Ovary (tissue), 7 donors: ENCODE measurements at regions not wholly inside any gene's neighbourhood (a gene's known extent, or its start where the extent isn't known, plus 50 kb on each side); places are given as distances from the start of the nearest gene placed in this dataset.

Experiments
- DNase-seq, 5 donors: peaks; one replicate each; pipeline ENCODE4 v3.0.0-alpha.2; 2019 to 2020
- H3K27ac ChIP-seq, 2 donors: fragments of 200-600 bp; one replicate each; pipeline versions ENCODE4 v1.5.1 to v1.8.0; 2019 to 2022
- H3K27me3 ChIP-seq: fragments of 200-600 bp; one replicate; pipeline ENCODE4 v1.8.0; 2022
- H3K36me3 ChIP-seq: fragments of 200-600 bp; sonication (generic); one replicate; pipeline ENCODE4 v1.5.1; 2019
- H3K4me1 ChIP-seq: one replicate; pipeline ENCODE4 v1.8.1; 2013; ENCODE audit warnings: mild to moderate bottlenecking, moderate library complexity; ENCODE audit not compliant: insufficient read depth
- H3K4me3 ChIP-seq: fragments of 200-600 bp; sonication (generic); one replicate; pipeline ENCODE4 v1.5.1; 2017
- H3K9me3 ChIP-seq, 2 donors: fragments of 200-600 bp in 1 of 2; sonication (generic) in 1 of 2; one replicate each; pipeline versions ENCODE4 v1.5.1 to v1.8.1; 2013 to 2019; ENCODE audit warnings: mild to moderate bottlenecking in 1 of 2, moderate library complexity in 1 of 2
- CTCF ChIP-seq, 3 donors: fragments of 450-650 bp in 2 of 3; fragments of 200-600 bp in 1 of 3; IDR thresholded peaks; one replicate each; pipeline versions ENCODE4 v1.5.1 to v1.8.0; 2016 to 2022; ENCODE audit warnings: antibody characterized with exemption in 3 of 3, mild to moderate bottlenecking in 1 of 3
- EP300 ChIP-seq: sonication (generic); formaldehyde crosslinking; IDR thresholded peaks from one replicate; pipeline ENCODE4 v1.6.1; 2017; ENCODE audit warnings: antibody characterized with exemption
- POLR2A ChIP-seq: fragments of 450-650 bp; IDR thresholded peaks from one replicate; pipeline ENCODE4 v1.6.1; 2017; ENCODE audit warnings: antibody characterized with exemption, mild to moderate bottlenecking, moderate library complexity
- WGBS, 3 donors: extraction: QIAGEN DNeasy Blood & Tissue Kit in 1 of 3; methylation state at CpG; one replicate each; pipeline versions ENCODE4 v1.1.5 to v1.1.7; 2013 to 2017; 5-methylcytosine and 5-hydroxymethylcytosine counted together
- intact Hi-C, 4 donors: fragments of 100-400 bp; cut with DNase I; formaldehyde crosslinking; loops; one replicate each; pipeline versions ENCODE4 v1.11.0 to v1.15.1; 2022 to 2023
- donor health status: DM: no; HTN: no; CAD: no; lungs with moderate emphysema.
- donor health status: DM: no; HTN: no; CAD: no.
- donor health status: Bipolar disorder and iron deficiency.
- donor health status: DM: no; HTN: no; CAD: no.
- donor health status: DM: yes; HTN: yes; CAD: no.

DNA sequence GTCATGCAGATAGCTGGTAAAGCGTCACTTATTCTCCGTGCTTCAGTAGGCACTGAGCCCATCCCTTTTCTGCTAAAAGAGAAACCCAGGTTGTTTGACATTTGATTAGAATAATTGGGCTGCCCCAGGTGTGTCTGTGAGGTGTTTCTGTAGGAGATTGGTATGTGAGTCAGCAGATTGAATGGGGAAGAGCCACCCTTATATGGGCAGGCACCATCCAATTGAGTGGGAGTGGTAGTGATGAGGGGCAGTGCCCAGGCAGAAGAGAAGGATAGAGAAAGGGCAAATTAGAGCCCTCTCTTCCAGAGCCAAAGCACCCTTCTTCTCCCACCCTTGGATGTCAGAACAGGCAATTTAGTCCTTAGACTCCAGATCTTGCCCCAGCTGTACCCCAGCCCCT lies 384.3 kb upstream of the GBE1 start:
- no peaks in the 10 kb centered on the region for H3K36me3 ChIP-seq
- H3K27ac ChIP-seq = no peak overlapping the region
- H3K4me1 ChIP-seq = no peaks in the 10 kb centered on the region
- no peak for DNase-seq
- no peak overlapping the region for H3K4me3 ChIP-seq
- WGBS, 3 donors = 80 to 86% (median 81%) methylated on average over 2 of the region's 2 CpGs
- no peaks in the 10 kb centered on the region for H3K9me3 ChIP-seq
- TF ChIP-seq POLR2A = no peak
- no peak for TF ChIP-seq EP300
- no peak for TF ChIP-seq CTCF (IDR thresholded peaks at IDR 0.05)
- H3K27me3 ChIP-seq = no peaks in the 10 kb centered on the region
- intact Hi-C loops = no loop called here

DNA sequence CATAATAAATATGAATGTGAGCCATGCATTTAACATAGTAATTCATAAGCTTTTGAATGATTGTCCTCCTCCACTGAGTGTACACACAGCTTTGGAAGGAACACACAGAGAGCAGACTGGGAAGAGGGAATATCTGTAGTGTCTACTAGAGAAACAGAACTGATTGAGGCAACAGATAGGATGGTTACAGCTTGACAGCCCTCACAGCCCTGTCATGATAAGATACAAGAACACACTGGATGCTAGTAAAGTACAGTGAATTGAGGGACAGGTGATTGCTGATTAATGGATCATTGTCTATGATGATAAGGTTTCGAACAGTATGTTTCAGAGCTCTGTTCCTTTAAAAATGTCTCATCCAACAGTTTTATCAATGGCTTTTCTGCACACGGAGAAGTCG lies 383.4 kb upstream of the GBE1 start:
- intact Hi-C loops = no loop called here
- TF ChIP-seq CTCF (IDR thresholded peaks at IDR 0.05) = no peak
- no peak for TF ChIP-seq POLR2A
- TF ChIP-seq EP300 = no peak
- 83 to 90% (median 90%) methylated on average over 3 of the region's 3 CpGs for WGBS, 3 donors
- DNase-seq = no peak
- no peaks in the 10 kb centered on the region for H3K36me3 ChIP-seq
- no peaks in the 10 kb centered on the region for H3K4me1 ChIP-seq
- no peaks in the 10 kb centered on the region for H3K9me3 ChIP-seq
- H3K4me3 ChIP-seq = no peak overlapping the region
- no peaks in the 10 kb centered on the region for H3K27me3 ChIP-seq
- no peak overlapping the region for H3K27ac ChIP-seq

GRCh38 chr3:82143661-82144412 lies 382.4 kb upstream of the GBE1 start:
- no peaks in the 10 kb centered on the region for H3K27me3 ChIP-seq
- no peak overlapping the region for H3K4me3 ChIP-seq
- no peak overlapping the region for H3K27ac ChIP-seq
- TF ChIP-seq EP300 = no peak
- no peak for TF ChIP-seq POLR2A
- no peak for TF ChIP-seq CTCF (IDR thresholded peaks at IDR 0.05)
- H3K36me3 ChIP-seq = no peaks in the 10 kb centered on the region
- no peaks in the 10 kb centered on the region for H3K4me1 ChIP-seq
- H3K9me3 ChIP-seq = no peaks in the 10 kb centered on the region
- no peak for DNase-seq
- WGBS, 3 donors = 87 to 92% (median 90%) methylated on average over 3 of the region's 3 CpGs
- intact Hi-C loops = no loop called here

- Histone ChIP-seq H3K27me3 (no peaks in the 10 kb centered on the region), H3K4me1 (no peaks in the 10 kb centered on the region), H3K9me3 (no peaks in the 10 kb centered on the region), H3K27ac (no peak overlapping the region), H3K36me3 (no peaks in the 10 kb centered on the region), H3K4me3 (no peak overlapping the region)
- no peak for DNase-seq
- WGBS, 3 donors = 91 to 98% (median 98%) methylated on average over 1 of the region's 1 CpG
- TF ChIP-seq EP300 = no peak
- TF ChIP-seq CTCF (IDR thresholded peaks at IDR 0.05) = no peak
- TF ChIP-seq POLR2A = no peak
- intact Hi-C loops = no loop called here
Observed at GRCh38 chr3:82141592-82141991, 380.1 kb upstream of the GBE1 start.
